Colonic mucosa (tissue), 4 donors: ENCODE measurements at regions not wholly inside any gene's neighbourhood (a gene's known extent, or its start where the extent isn't known, plus 50 kb on each side); places are given as distances from the start of the nearest gene placed in this dataset.

Experiments
- DNase-seq: peaks from one replicate; pipeline ENCODE4 v3.0.0-alpha.2; 2020
- H3K27ac ChIP-seq: fragments of 200-600 bp; one replicate; pipeline ENCODE4 v1.8.0; 2021
- H3K27me3 ChIP-seq: fragments of 200-600 bp; one replicate; pipeline ENCODE4 v1.8.0; 2021
- H3K36me3 ChIP-seq: fragments of 200-600 bp; one replicate; pipeline ENCODE4 v1.8.0; 2021
- H3K4me1 ChIP-seq: fragments of 200-600 bp; one replicate; pipeline ENCODE4 v1.8.0; 2021; ENCODE audit warnings: mild to moderate bottlenecking
- H3K4me3 ChIP-seq: fragments of 200-600 bp; one replicate; pipeline ENCODE4 v1.8.0; 2021
- H3K9ac ChIP-seq, 2 donors: one replicate each; pipeline ENCODE4 v1.7.0; 2013; ENCODE audit warnings: control low read depth in 2 of 2, low read depth in 2 of 2, low read length in 2 of 2
- H3K9me3 ChIP-seq: fragments of 200-600 bp; one replicate; pipeline ENCODE4 v1.8.0; 2021
- CTCF ChIP-seq: fragments of 200-600 bp; IDR thresholded peaks from one replicate; pipeline ENCODE4 v1.8.0; 2022; ENCODE audit warnings: antibody characterized with exemption, mild to moderate bottlenecking
- intact Hi-C: fragments of 100-400 bp; cut with DNase I; formaldehyde crosslinking; loops from one replicate; pipeline ENCODE4 v1.14.1; 2022
- donor health status: healthy.
- donor health status: DM: no; HTN: no; CAD: no.
- donor health status: DM: no; HTN: no; CAD: no.

GRCh38 chr13:107223867-107224266 lies 655.9 kb upstream of the ARGLU1 start:
- H3K36me3 ChIP-seq, result no peaks in the 10 kb centered on the region
- H3K9me3 ChIP-seq, result no peaks in the 10 kb centered on the region
- intact Hi-C loops, result no loop called here
- H3K9ac ChIP-seq, result no peak overlapping the region
- DNase-seq, result no peak
- no peaks in the 10 kb centered on the region for H3K4me1 ChIP-seq
- H3K27ac ChIP-seq, result no peak overlapping the region
- no peak for TF ChIP-seq CTCF
- no peak overlapping the region for H3K4me3 ChIP-seq
- H3K27me3 ChIP-seq, result no peaks in the 10 kb centered on the region

GRCh38 chr13:107222597-107222996 lies 654.7 kb upstream of the ARGLU1 start:
- intact Hi-C loops, result no loop called here
- Histone ChIP-seq H3K36me3 (no peaks in the 10 kb centered on the region), H3K4me3 (no peak overlapping the region), H3K9ac (no peak overlapping the region), H3K9me3 (no peaks in the 10 kb centered on the region), H3K4me1 (no peaks in the 10 kb centered on the region), H3K27me3 (no peaks in the 10 kb centered on the region), H3K27ac (no peak overlapping the region)
- no peak for TF ChIP-seq CTCF
- DNase-seq, result no peak

GRCh38 chr13:107220245-107220644 lies 652.3 kb upstream of the ARGLU1 start:
- Histone ChIP-seq H3K4me3 (no peak overlapping the region), H3K9me3 (no peaks in the 10 kb centered on the region), H3K4me1 (no peaks in the 10 kb centered on the region), H3K27ac (no peak overlapping the region), H3K36me3 (no peaks in the 10 kb centered on the region), H3K9ac (no peak overlapping the region), H3K27me3 (no peaks in the 10 kb centered on the region)
- no peak for DNase-seq
- no peak for TF ChIP-seq CTCF
- intact Hi-C loops, result no loop called here

- H3K9me3 ChIP-seq, result no peaks in the 10 kb centered on the region
- H3K27ac ChIP-seq, result no peak overlapping the region
- H3K27me3 ChIP-seq, result no peaks in the 10 kb centered on the region
- no peaks in the 10 kb centered on the region for H3K4me1 ChIP-seq
- DNase-seq, result no peak
- no peak overlapping the region for H3K9ac ChIP-seq
- no peak overlapping the region for H3K4me3 ChIP-seq
- no peak for TF ChIP-seq CTCF
- intact Hi-C loops, result no loop called here
- no peaks in the 10 kb centered on the region for H3K36me3 ChIP-seq
Measured at GRCh38 chr13:107217251-107217650, 649.3 kb upstream of the ARGLU1 start.

- H3K36me3 ChIP-seq, result no peaks in the 10 kb centered on the region
- no peak overlapping the region for H3K9ac ChIP-seq
- H3K4me3 ChIP-seq, result no peak overlapping the region
- H3K9me3 ChIP-seq, result no peaks in the 10 kb centered on the region
- H3K4me1 ChIP-seq, result no peaks in the 10 kb centered on the region
- H3K27me3 ChIP-seq, result no peaks in the 10 kb centered on the region
- TF ChIP-seq CTCF, result no peak
- intact Hi-C loops, result no loop called here
- DNase-seq, result no peak
- H3K27ac ChIP-seq, result no peak overlapping the region
Measured at GRCh38 chr13:107216046-107216755, 648.3 kb upstream of the ARGLU1 start.
